Stomach (tissue), 4 donors: ENCODE measurements at regions not wholly inside any gene's neighbourhood (a gene's known extent, or its start where the extent isn't known, plus 50 kb on each side); places are given as distances from the start of the nearest gene placed in this dataset.

Source experiments
- POLR2A ChIP-seq, 4 donors: fragments of 450-650 bp; IDR thresholded peaks; one replicate each; pipeline ENCODE4 v1.6.1; 2016; ENCODE audit warnings: antibody characterized with exemption in 4 of 4, control low read depth in 2 of 4, mild to moderate bottlenecking in 1 of 4, moderate library complexity in 1 of 4
- TF ChIP-seq, protein P1 (sequence below), 7 experiments: fragments of 450-650 bp in 4 of 7; fragments of 200-600 bp in 3 of 7; sonication (generic) in 3 of 7; IDR thresholded peaks; one replicate each; pipeline ENCODE4 v1.5.1; 2016 to 2019; ENCODE audit warnings: antibody characterized with exemption in 7 of 7, control low read depth in 2 of 7, mild to moderate bottlenecking in 1 of 7

DNA sequence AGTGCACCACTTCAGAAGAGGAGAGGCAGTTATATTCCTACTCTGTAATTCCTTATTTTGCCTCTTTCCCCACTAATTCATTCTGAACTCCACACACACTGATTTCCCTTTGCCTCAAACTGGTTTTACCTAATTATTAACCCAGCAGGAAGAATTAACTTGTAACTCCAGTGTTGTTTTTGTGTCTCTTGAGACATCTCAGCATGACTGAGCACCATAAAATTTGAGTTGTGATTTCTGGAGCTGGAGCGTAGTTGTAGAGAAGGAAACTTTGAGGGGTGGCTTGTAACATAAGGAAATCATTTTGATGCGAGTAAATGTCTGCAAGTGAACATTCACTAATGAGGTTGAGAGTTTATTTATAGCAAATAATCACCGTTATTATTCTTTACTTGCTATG is 265.2 kb downstream of the TMEM38B start:
- TF ChIP-seq, protein P1, sequence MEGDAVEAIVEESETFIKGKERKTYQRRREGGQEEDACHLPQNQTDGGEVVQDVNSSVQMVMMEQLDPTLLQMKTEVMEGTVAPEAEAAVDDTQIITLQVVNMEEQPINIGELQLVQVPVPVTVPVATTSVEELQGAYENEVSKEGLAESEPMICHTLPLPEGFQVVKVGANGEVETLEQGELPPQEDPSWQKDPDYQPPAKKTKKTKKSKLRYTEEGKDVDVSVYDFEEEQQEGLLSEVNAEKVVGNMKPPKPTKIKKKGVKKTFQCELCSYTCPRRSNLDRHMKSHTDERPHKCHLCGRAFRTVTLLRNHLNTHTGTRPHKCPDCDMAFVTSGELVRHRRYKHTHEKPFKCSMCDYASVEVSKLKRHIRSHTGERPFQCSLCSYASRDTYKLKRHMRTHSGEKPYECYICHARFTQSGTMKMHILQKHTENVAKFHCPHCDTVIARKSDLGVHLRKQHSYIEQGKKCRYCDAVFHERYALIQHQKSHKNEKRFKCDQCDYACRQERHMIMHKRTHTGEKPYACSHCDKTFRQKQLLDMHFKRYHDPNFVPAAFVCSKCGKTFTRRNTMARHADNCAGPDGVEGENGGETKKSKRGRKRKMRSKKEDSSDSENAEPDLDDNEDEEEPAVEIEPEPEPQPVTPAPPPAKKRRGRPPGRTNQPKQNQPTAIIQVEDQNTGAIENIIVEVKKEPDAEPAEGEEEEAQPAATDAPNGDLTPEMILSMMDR (IDR thresholded peaks at IDR 0.05), result no peak
- no peak for TF ChIP-seq POLR2A (IDR thresholded peaks at IDR 0.05)
